IMR-90 (cell line): ENCODE measurements at regions not wholly inside any gene's neighbourhood (a gene's known extent, or its start where the extent isn't known, plus 50 kb on each side); places are given as distances from the start of the nearest gene placed in this dataset.

ENCODE experiments used
- BHLHE40 ChIP-seq: fragments of 150-350 bp; IDR thresholded peaks from 2 replicates; pipeline ENCODE4 v1.6.1; 2016; ENCODE audit warnings: mild to moderate bottlenecking, low read depth, low read length
- CEBPB ChIP-seq: IDR thresholded peaks from 2 replicates; pipeline ENCODE4 v1.6.1; 2012; ENCODE audit warnings: low read depth, low read length, improper control_type of control experiment
- FOS ChIP-seq: fragments of 150-350 bp; IDR thresholded peaks from 2 replicates; pipeline ENCODE4 v1.6.1; 2016; ENCODE audit warnings: low read depth, low read length
- MAFK ChIP-seq: IDR thresholded peaks from 2 replicates; pipeline ENCODE4 v1.6.1; 2012; ENCODE audit warnings: low read depth, low read length, improper control_type of control experiment
- MAZ ChIP-seq: IDR thresholded peaks from 2 replicates; pipeline ENCODE4 v1.6.1; 2012; ENCODE audit warnings: low read depth, mild to moderate bottlenecking, low read length, improper control_type of control experiment, moderate library complexity, borderline replicate concordance
- MXI1 ChIP-seq: IDR thresholded peaks from 2 replicates; pipeline ENCODE4 v1.6.1; 2012; ENCODE audit warnings: low read depth, mild to moderate bottlenecking, low read length, moderate library complexity, borderline replicate concordance
- POLR2A ChIP-seq: IDR thresholded peaks from 2 replicates; pipeline ENCODE4 v1.6.1; 2012; ENCODE audit warnings: mild to moderate bottlenecking, low read depth, low read length
- RAD21 ChIP-seq: IDR thresholded peaks from 2 replicates; pipeline ENCODE4 v1.6.1; 2012; ENCODE audit warnings: low read length, improper control_type of control experiment
- RCOR1 ChIP-seq: IDR thresholded peaks from 2 replicates; pipeline ENCODE4 v1.6.1; 2012; ENCODE audit warnings: mild to moderate bottlenecking, low read length, improper control_type of control experiment; ENCODE audit not compliant: insufficient replicate concordance
- RFX5 ChIP-seq: IDR thresholded peaks from 2 replicates; pipeline ENCODE4 v1.8.0; 2012; ENCODE audit warnings: low read depth, mild to moderate bottlenecking, low read length, moderate library complexity
- SMC3 ChIP-seq: fragments of 150-350 bp; IDR thresholded peaks from 2 replicates; pipeline ENCODE4 v1.6.1; 2016; ENCODE audit warnings: low read depth, mild to moderate bottlenecking, antibody characterized with exemption, low read length, moderate library complexity
- TF ChIP-seq, protein P1 (sequence below): conservative IDR thresholded peaks from 2 replicates; pipeline ENCODE4 v1.5.1; 2012; ENCODE audit warnings: mild to moderate bottlenecking, low read depth, low read length, improper control_type of control experiment
- TF ChIP-seq, protein P2 (sequence below): fragments of 150-350 bp; IDR thresholded peaks from 2 replicates; pipeline ENCODE4 v1.6.1; 2017; ENCODE audit warnings: mild to moderate bottlenecking, antibody characterized with exemption, low read length, low read depth
- TF ChIP-seq, protein P3 (sequence below): fragments of 150-350 bp; IDR thresholded peaks from 2 replicates; pipeline ENCODE4 v1.6.1; 2016; ENCODE audit warnings: low read depth, mild to moderate bottlenecking, low read length, moderate library complexity, borderline replicate concordance

DNA sequence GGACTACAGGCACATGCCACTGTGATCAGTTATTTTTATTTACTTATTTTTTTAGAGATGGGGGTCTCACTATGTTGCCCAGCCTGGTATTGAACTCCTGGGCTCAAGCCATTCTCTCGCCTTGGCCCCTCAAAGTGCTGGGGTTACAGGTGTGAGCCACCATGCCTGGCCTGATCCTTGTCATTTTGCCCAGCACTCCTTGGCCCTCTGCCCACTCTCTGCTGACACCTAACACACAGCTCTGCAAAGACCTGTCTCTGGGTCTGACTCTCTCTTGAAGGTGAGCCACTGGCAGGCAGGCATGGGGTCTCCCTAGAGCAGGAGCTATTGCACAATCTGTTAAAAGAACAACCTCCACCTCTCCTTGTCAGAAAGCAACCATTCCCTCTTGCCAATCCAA, 155.6 kb downstream of the ZFP64 start:
- TF ChIP-seq CEBPB (peak; percentile 80), RAD21 (no peak), POLR2A (no peak), BHLHE40 (no peak), RFX5 (no peak), SMC3 (no peak), RCOR1 (no peak), MXI1 (no peak), MAZ (no peak), FOS (no peak), MAFK (no peak)
- TF ChIP-seq, protein P1, sequence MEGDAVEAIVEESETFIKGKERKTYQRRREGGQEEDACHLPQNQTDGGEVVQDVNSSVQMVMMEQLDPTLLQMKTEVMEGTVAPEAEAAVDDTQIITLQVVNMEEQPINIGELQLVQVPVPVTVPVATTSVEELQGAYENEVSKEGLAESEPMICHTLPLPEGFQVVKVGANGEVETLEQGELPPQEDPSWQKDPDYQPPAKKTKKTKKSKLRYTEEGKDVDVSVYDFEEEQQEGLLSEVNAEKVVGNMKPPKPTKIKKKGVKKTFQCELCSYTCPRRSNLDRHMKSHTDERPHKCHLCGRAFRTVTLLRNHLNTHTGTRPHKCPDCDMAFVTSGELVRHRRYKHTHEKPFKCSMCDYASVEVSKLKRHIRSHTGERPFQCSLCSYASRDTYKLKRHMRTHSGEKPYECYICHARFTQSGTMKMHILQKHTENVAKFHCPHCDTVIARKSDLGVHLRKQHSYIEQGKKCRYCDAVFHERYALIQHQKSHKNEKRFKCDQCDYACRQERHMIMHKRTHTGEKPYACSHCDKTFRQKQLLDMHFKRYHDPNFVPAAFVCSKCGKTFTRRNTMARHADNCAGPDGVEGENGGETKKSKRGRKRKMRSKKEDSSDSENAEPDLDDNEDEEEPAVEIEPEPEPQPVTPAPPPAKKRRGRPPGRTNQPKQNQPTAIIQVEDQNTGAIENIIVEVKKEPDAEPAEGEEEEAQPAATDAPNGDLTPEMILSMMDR, result no peak
- TF ChIP-seq, protein P2, sequence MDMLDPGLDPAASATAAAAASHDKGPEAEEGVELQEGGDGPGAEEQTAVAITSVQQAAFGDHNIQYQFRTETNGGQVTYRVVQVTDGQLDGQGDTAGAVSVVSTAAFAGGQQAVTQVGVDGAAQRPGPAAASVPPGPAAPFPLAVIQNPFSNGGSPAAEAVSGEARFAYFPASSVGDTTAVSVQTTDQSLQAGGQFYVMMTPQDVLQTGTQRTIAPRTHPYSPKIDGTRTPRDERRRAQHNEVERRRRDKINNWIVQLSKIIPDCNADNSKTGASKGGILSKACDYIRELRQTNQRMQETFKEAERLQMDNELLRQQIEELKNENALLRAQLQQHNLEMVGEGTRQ, result no peak
- TF ChIP-seq, protein P3, sequence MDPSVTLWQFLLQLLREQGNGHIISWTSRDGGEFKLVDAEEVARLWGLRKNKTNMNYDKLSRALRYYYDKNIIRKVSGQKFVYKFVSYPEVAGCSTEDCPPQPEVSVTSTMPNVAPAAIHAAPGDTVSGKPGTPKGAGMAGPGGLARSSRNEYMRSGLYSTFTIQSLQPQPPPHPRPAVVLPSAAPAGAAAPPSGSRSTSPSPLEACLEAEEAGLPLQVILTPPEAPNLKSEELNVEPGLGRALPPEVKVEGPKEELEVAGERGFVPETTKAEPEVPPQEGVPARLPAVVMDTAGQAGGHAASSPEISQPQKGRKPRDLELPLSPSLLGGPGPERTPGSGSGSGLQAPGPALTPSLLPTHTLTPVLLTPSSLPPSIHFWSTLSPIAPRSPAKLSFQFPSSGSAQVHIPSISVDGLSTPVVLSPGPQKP, result no peak
